Liver (tissue), 8 donors: ENCODE measurements at regions not wholly inside any gene's neighbourhood (a gene's known extent, or its start where the extent isn't known, plus 50 kb on each side); places are given as distances from the start of the nearest gene placed in this dataset.

Source experiments
- DNase-seq: peaks from one replicate; pipeline ENCODE4 v3.0.0-alpha.2; 2017; ENCODE audit warnings: low spot score
- H3K27ac ChIP-seq, 2 donors: one replicate each; pipeline ENCODE4 v1.7.0; 2013; ENCODE audit warnings: inconsistent platforms in 2 of 2, low read length in 2 of 2, control low read depth in 1 of 2, low read depth in 1 of 2, mild to moderate bottlenecking in 1 of 2
- H3K27me3 ChIP-seq, 4 donors: one replicate each; pipeline versions ENCODE4 v1.6.1 to v1.7.0; 2013; ENCODE audit warnings: low read length in 3 of 4, inconsistent platforms in 1 of 4, mild to moderate bottlenecking in 1 of 4, moderate library complexity in 1 of 4; ENCODE audit not compliant: control insufficient read depth in 4 of 4, insufficient read depth in 4 of 4
- H3K36me3 ChIP-seq, 4 donors: one replicate each; pipeline versions ENCODE4 v1.6.1 to v1.7.0; 2013; ENCODE audit warnings: low read length in 3 of 4, mild to moderate bottlenecking in 3 of 4, low read depth in 1 of 4, moderate library complexity in 1 of 4; ENCODE audit not compliant: control insufficient read depth in 4 of 4, insufficient read depth in 3 of 4
- H3K4me1 ChIP-seq, 4 donors: one replicate each; pipeline versions ENCODE4 v1.6.1 to v1.7.0; 2013; ENCODE audit warnings: low read length in 3 of 4, mild to moderate bottlenecking in 3 of 4, moderate library complexity in 1 of 4; ENCODE audit not compliant: control insufficient read depth in 4 of 4, insufficient read depth in 4 of 4
- H3K4me3 ChIP-seq, 3 donors: one replicate each; pipeline versions ENCODE4 v1.6.1 to v1.7.0; 2013; ENCODE audit warnings: low read length in 3 of 3, control low read depth in 1 of 3, low read depth in 1 of 3, mild to moderate bottlenecking in 1 of 3
- H3K9ac ChIP-seq, 2 donors: one replicate each; pipeline ENCODE4 v1.7.0; 2013; ENCODE audit warnings: low read length in 2 of 2, mild to moderate bottlenecking in 2 of 2, moderate library complexity in 2 of 2, control low read depth in 1 of 2, low read depth in 1 of 2
- H3K9me3 ChIP-seq, 4 donors: one replicate each; pipeline versions ENCODE4 v1.6.1 to v1.7.0; 2013; ENCODE audit warnings: low read length in 3 of 4; ENCODE audit not compliant: control insufficient read depth in 4 of 4
- ATF3 ChIP-seq: IDR thresholded peaks from 2 replicates; pipeline ENCODE4 v1.6.1; 2016; ENCODE audit warnings: antibody characterized with exemption
- CTCF ChIP-seq: fragments of 150-350 bp; IDR thresholded peaks from 2 replicates; pipeline ENCODE4 v1.5.1; 2017; ENCODE audit warnings: improper control_type of control experiment, low read depth, low read length; ENCODE audit not compliant: missing input control
- EGR1 ChIP-seq, 2 donors: IDR thresholded peaks; 2 replicates each; pipeline ENCODE4 v1.6.1; 2016 to 2018; ENCODE audit warnings: antibody characterized with exemption in 2 of 2, low read depth in 2 of 2
- FOXA1 ChIP-seq: IDR thresholded peaks from 2 replicates; pipeline ENCODE4 v1.6.1; 2016; ENCODE audit warnings: antibody characterized with exemption
- GABPA ChIP-seq, 2 donors: IDR thresholded peaks in 1 of 2; conservative IDR thresholded peaks in 1 of 2; 2 replicates each; pipeline ENCODE4 v1.6.1; 2016; ENCODE audit warnings: antibody characterized with exemption in 2 of 2, mild to moderate bottlenecking in 1 of 2, moderate library complexity in 1 of 2
- HNF4A ChIP-seq, 2 donors: conservative IDR thresholded peaks; 2 replicates each; pipeline ENCODE4 v1.6.1; 2016; ENCODE audit warnings: antibody characterized with exemption in 2 of 2, mild to moderate bottlenecking in 2 of 2
- HNF4G ChIP-seq: IDR thresholded peaks from 2 replicates; pipeline ENCODE4 v1.6.1; 2016; ENCODE audit warnings: antibody characterized with exemption
- JUND ChIP-seq, 2 donors: IDR thresholded peaks; 2 replicates each; pipeline ENCODE4 v1.6.1; 2016; ENCODE audit warnings: antibody characterized with exemption in 2 of 2
- NR2F2 ChIP-seq: IDR thresholded peaks from 2 replicates; pipeline ENCODE4 v1.6.1; 2016; ENCODE audit warnings: antibody characterized with exemption
- RAD21 ChIP-seq, 2 donors: IDR thresholded peaks; 2 replicates each; pipeline ENCODE4 v1.6.1; 2016; ENCODE audit warnings: antibody characterized with exemption in 2 of 2, mild to moderate bottlenecking in 2 of 2
- RXRA ChIP-seq, 2 donors: IDR thresholded peaks; 2 replicates each; pipeline ENCODE4 v1.6.1; 2017 to 2018; ENCODE audit warnings: antibody characterized with exemption in 2 of 2, mild to moderate bottlenecking in 1 of 2
- SP1 ChIP-seq: IDR thresholded peaks from 2 replicates; pipeline ENCODE4 v1.6.1; 2018; ENCODE audit warnings: antibody characterized with exemption, mild to moderate bottlenecking
- TAF1 ChIP-seq: conservative IDR thresholded peaks from 2 replicates; pipeline ENCODE4 v1.6.1; 2016; ENCODE audit warnings: antibody characterized with exemption, mild to moderate bottlenecking
- YY1 ChIP-seq: IDR thresholded peaks from 2 replicates; pipeline ENCODE4 v1.6.1; 2016; ENCODE audit warnings: antibody characterized with exemption, mild to moderate bottlenecking
- ZBTB33 ChIP-seq: IDR thresholded peaks from 2 replicates; pipeline ENCODE4 v1.6.1; 2016; ENCODE audit warnings: antibody characterized with exemption
- WGBS: extraction: QIAGEN DNeasy Blood & Tissue Kit; methylation state at CpG from one replicate; pipeline ENCODE4 v1.1.7; 2013; 5-methylcytosine and 5-hydroxymethylcytosine counted together
- TF ChIP-seq, protein P1 (sequence below): IDR thresholded peaks from 2 replicates; pipeline ENCODE4 v1.6.1; 2016; ENCODE audit warnings: antibody characterized with exemption
- TF ChIP-seq, protein P2 (sequence below): IDR thresholded peaks from 2 replicates; pipeline ENCODE4 v1.6.1; 2016; ENCODE audit warnings: antibody characterized with exemption, mild to moderate bottlenecking
- donor health status: healthy.
- donor health status: healthy.
- donor health status: healthy.
- donor health status: healthy.
- donor health status: healthy.

DNA sequence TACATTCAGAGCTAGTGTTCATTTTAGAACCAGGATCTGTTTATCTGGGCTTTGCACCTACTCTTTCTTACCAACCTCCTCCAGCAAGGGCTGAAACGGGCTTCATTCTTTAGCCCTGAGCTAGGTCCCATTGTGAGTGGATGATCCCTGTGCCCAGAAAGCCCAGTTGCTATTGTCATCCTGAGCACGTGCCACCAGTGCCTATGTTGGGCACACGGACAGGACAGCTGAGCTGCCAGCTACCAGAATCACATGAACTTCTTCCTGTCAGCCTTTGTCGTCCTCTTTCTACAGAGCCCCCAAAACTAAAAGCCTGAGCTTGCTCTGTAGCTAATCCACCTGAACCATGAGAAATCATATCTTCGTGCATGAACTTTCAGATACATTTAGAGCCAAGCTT, 74.4 kb upstream of the NTM start:
- Histone ChIP-seq H3K27ac (no peak overlapping the region), H3K9ac (no peak overlapping the region), H3K36me3 (no peaks in the 10 kb centered on the region), H3K4me3 (no peak overlapping the region), H3K4me1 (no peaks in the 10 kb centered on the region), H3K27me3 (no peaks in the 10 kb centered on the region), H3K9me3 (no peaks in the 10 kb centered on the region)
- WGBS: 73% methylated on average over 5 of the region's 5 CpGs
- TF ChIP-seq FOXA1 (no peak), RAD21 (IDR thresholded peaks at IDR 0.05) (no peak), JUND (IDR thresholded peaks at IDR 0.05) (no peak), GABPA (IDR thresholded peaks at IDR 0.05 in 1 of 2, conservative IDR thresholded peaks at IDR 0.05 in 1 of 2) (no peak), HNF4G (no peak), ATF3 (no peak), HNF4A (conservative IDR thresholded peaks at IDR 0.05) (no peak), ZBTB33 (no peak), SP1 (no peak), NR2F2 (no peak), RXRA (IDR thresholded peaks at IDR 0.05) (no peak), CTCF (no peak), YY1 (no peak), TAF1 (no peak), EGR1 (IDR thresholded peaks at IDR 0.05; ENCODE audit: low read depth in 2 of 2) (no peak)
- TF ChIP-seq, protein P1, sequence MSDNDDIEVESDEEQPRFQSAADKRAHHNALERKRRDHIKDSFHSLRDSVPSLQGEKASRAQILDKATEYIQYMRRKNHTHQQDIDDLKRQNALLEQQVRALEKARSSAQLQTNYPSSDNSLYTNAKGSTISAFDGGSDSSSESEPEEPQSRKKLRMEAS: no peak
- TF ChIP-seq, protein P2, sequence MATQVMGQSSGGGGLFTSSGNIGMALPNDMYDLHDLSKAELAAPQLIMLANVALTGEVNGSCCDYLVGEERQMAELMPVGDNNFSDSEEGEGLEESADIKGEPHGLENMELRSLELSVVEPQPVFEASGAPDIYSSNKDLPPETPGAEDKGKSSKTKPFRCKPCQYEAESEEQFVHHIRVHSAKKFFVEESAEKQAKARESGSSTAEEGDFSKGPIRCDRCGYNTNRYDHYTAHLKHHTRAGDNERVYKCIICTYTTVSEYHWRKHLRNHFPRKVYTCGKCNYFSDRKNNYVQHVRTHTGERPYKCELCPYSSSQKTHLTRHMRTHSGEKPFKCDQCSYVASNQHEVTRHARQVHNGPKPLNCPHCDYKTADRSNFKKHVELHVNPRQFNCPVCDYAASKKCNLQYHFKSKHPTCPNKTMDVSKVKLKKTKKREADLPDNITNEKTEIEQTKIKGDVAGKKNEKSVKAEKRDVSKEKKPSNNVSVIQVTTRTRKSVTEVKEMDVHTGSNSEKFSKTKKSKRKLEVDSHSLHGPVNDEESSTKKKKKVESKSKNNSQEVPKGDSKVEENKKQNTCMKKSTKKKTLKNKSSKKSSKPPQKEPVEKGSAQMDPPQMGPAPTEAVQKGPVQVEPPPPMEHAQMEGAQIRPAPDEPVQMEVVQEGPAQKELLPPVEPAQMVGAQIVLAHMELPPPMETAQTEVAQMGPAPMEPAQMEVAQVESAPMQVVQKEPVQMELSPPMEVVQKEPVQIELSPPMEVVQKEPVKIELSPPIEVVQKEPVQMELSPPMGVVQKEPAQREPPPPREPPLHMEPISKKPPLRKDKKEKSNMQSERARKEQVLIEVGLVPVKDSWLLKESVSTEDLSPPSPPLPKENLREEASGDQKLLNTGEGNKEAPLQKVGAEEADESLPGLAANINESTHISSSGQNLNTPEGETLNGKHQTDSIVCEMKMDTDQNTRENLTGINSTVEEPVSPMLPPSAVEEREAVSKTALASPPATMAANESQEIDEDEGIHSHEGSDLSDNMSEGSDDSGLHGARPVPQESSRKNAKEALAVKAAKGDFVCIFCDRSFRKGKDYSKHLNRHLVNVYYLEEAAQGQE: no peak
- no peak for DNase-seq

- Histone ChIP-seq H3K4me3 (no peak overlapping the region), H3K27ac (no peak overlapping the region), H3K4me1 (no peaks in the 10 kb centered on the region), H3K36me3 (no peaks in the 10 kb centered on the region), H3K9ac (no peak overlapping the region), H3K9me3 (no peaks in the 10 kb centered on the region), H3K27me3 (peaks cover 0 to 5% (median 0%) of the 10 kb centered on the region in 4 donors)
- DNase-seq: no peak
- WGBS: 71% methylated on average over 6 of the region's 6 CpGs
- TF ChIP-seq RAD21 (IDR thresholded peaks at IDR 0.05) (no peak), ATF3 (no peak), TAF1 (no peak), SP1 (no peak), ZBTB33 (no peak), GABPA (IDR thresholded peaks at IDR 0.05 in 1 of 2, conservative IDR thresholded peaks at IDR 0.05 in 1 of 2) (no peak), FOXA1 (no peak), HNF4A (conservative IDR thresholded peaks at IDR 0.05) (no peak), HNF4G (no peak), NR2F2 (no peak), YY1 (no peak), RXRA (IDR thresholded peaks at IDR 0.05) (no peak)
- TF ChIP-seq, protein P2: no peak
Observed at GRCh38 chr11:131297441-131297840, 73.0 kb upstream of the NTM start.
